Fibroblast of skin of left biceps (primary cell): ENCODE measurements at regions not wholly inside any gene's neighbourhood (a gene's known extent, or its start where the extent isn't known, plus 50 kb on each side); places are given as distances from the start of the nearest gene placed in this dataset.
"Not testable (repeated sequence)": the region's sequence is repeated elsewhere in the genome, so short reads cannot be mapped to it uniquely, and the experiment has no call there.

Source experiments
- DNase-seq, 2 experiments: peaks; one replicate each; pipeline ENCODE4 v3.0.0-alpha.2; 2013; ENCODE audit warnings: low read depth in 2 of 2

- no peak for DNase-seq
These were observed 123.6 kb upstream of the TNPO1 start for GRCh38 chr5:72692651-72693442.

GRCh38 chr5:72692231-72692637 lies 124.2 kb upstream of the TNPO1 start:
- DNase-seq = peak; percentile 19 to 21

GRCh38 chr5:72691751-72692150 lies 124.7 kb upstream of the TNPO1 start:
- no peak for DNase-seq

- no peak for DNase-seq
These were observed 127.5 kb upstream of the TNPO1 start for GRCh38 chr5:72688916-72689315.

- DNase-seq = no peak
These were observed 129.2 kb upstream of the TNPO1 start for GRCh38 chr5:72687288-72687687.

GRCh38 chr5:72682561-72682960 lies 133.9 kb upstream of the TNPO1 start:
- DNase-seq = no peak

GRCh38 chr5:72681781-72682180 lies 134.7 kb upstream of the TNPO1 start:
- no peak for DNase-seq

GRCh38 chr5:72677447-72677846 lies 139.0 kb upstream of the TNPO1 start:
- DNase-seq = no peak

GRCh38 chr5:72676831-72677230 lies 139.6 kb upstream of the TNPO1 start:
- DNase-seq = not testable (repeated sequence)

GRCh38 chr5:72673623-72674022 lies 142.8 kb upstream of the TNPO1 start:
- no peak for DNase-seq

- DNase-seq = no peak
These were observed 143.3 kb upstream of the TNPO1 start for GRCh38 chr5:72673180-72673579.

GRCh38 chr5:72667708-72668107 lies 148.8 kb upstream of the TNPO1 start:
- DNase-seq = no peak

GRCh38 chr5:72662936-72663335 lies 153.5 kb upstream of the TNPO1 start:
- no peak for DNase-seq

- no peak for DNase-seq
These were observed 154.2 kb upstream of the TNPO1 start for GRCh38 chr5:72662305-72662704.

GRCh38 chr5:72661405-72661804 lies 154.2 kb upstream of the ZNF366 start:
- no peak for DNase-seq

GRCh38 chr5:72659726-72660125 lies 152.5 kb upstream of the ZNF366 start:
- DNase-seq = no peak

- no peak for DNase-seq
These were observed 151.7 kb upstream of the ZNF366 start for GRCh38 chr5:72658761-72659540.

GRCh38 chr5:72658161-72658560 lies 151.0 kb upstream of the ZNF366 start:
- no peak for DNase-seq

GRCh38 chr5:72656756-72657513 lies 149.7 kb upstream of the ZNF366 start:
- no peak for DNase-seq

- no peak for DNase-seq
These were observed 149.1 kb upstream of the ZNF366 start for GRCh38 chr5:72656331-72656730.

- DNase-seq = no peak
These were observed 147.0 kb upstream of the ZNF366 start for GRCh38 chr5:72654231-72654630.

- no peak for DNase-seq
These were observed 146.4 kb upstream of the ZNF366 start for GRCh38 chr5:72653586-72653985.
